GM12872 (cell line): ENCODE measurements at regions not wholly inside any gene's neighbourhood (a gene's known extent, or its start where the extent isn't known, plus 50 kb on each side); places are given as distances from the start of the nearest gene placed in this dataset.

ENCODE experiments used
- TF ChIP-seq, protein P1 (sequence below): IDR thresholded peaks from 3 replicates; pipeline ENCODE4 v1.5.1; 2011; ENCODE audit warnings: low read depth, mild to moderate bottlenecking, low read length, moderate library complexity; ENCODE audit not compliant: insufficient read depth

DNA sequence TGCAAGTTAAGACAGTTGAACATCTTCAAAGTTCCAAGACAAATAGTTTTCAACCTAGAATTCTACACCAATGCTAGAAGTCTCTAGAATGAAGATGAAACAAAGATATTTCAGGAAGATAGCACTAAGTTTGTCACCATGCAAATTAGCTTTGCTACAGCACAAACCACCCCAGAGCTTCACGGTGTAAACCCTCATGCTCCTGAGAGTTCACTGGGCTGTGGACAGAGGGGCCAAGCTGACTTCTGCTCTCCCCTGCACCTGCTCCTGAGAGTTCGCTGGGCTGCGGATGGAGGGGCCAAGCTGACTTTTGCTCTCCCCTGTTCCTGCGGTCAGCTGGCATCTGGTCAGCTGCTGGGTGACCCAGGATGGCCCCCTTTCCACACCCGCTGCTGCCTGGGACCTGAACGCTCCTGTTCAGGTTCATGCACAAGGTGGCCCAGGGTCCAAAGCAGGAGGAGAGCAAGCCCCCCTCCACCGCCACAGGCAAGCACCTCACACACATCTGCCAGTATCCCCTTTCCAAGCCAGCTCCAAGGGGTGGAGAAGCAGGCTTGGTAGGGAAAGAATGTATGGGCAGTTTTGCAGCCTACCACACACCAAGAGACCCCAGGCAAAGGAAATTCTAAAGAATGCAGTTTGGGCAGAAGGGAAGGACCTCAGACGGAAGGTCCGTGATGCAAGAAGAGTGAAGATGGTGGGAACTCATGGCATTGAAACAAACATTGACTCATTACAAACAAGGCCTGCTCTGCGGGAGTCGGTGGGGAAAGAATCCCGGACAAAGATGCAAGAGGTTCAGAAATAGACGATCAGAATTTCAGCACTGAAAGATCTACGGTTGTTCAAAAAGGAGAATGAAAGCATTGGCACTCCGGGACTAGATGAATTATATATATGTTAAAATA lies 137.8 kb upstream of the PPP2R2D start:
- TF ChIP-seq, protein P1, sequence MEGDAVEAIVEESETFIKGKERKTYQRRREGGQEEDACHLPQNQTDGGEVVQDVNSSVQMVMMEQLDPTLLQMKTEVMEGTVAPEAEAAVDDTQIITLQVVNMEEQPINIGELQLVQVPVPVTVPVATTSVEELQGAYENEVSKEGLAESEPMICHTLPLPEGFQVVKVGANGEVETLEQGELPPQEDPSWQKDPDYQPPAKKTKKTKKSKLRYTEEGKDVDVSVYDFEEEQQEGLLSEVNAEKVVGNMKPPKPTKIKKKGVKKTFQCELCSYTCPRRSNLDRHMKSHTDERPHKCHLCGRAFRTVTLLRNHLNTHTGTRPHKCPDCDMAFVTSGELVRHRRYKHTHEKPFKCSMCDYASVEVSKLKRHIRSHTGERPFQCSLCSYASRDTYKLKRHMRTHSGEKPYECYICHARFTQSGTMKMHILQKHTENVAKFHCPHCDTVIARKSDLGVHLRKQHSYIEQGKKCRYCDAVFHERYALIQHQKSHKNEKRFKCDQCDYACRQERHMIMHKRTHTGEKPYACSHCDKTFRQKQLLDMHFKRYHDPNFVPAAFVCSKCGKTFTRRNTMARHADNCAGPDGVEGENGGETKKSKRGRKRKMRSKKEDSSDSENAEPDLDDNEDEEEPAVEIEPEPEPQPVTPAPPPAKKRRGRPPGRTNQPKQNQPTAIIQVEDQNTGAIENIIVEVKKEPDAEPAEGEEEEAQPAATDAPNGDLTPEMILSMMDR: no peak

DNA sequence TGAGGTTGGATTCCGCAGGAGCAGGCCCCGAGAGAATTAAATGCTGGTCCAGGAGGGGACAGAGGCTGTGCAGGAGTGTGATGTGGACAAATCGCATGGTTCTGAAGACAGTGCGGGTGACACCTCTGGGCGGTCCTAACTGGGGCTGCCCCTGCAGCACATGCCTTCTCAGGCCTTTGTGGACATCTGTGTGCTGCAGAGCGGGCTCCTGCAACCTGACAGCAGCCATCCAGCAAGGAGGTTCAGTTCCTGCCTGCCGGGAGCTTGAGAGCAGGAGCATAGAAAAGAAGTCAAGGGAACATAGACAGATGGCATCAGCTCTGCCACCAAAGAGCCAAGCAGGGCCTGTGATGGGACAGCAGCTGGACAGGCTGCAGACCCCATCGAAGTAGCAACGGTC lies 135.9 kb upstream of the PPP2R2D start:
- TF ChIP-seq, protein P1: no peak

DNA sequence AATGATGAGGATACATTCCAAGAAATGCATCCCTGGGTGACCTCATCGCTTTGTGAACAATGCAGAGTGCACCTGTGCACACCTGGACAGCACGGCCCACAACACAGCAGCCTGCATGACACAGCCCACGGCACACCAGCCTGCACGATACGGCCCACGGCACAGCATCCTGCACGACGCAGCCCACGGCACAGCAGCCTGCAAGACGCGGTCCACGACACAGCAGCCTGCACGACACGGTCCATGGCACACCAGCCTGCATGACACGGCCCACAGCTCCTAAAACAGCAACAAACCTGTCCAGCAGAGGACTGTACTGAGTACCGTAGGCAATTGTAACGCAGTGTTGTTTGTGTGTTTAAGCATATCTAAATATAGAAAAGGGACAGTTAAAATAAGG lies 134.7 kb upstream of the PPP2R2D start:
- TF ChIP-seq, protein P1: no peak

DNA sequence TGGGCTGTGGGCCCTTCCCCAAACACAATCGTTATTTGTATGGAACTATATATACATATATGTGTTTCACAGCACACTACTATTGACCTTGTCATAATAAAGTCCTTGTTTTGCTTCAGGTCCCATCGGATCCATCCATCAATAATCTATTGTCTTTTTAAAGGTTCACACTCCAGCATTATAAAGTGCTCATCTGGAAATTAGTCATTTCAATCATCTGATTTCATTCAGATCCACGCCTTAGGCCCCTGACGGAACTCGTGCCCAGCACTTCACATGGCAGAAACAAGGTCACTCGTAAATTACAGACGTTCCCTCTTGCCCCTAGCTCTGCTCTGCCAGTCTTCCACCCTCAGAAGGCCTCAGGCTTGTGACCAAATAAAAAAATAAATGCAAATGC lies 133.1 kb upstream of the PPP2R2D start:
- TF ChIP-seq, protein P1: no peak

DNA sequence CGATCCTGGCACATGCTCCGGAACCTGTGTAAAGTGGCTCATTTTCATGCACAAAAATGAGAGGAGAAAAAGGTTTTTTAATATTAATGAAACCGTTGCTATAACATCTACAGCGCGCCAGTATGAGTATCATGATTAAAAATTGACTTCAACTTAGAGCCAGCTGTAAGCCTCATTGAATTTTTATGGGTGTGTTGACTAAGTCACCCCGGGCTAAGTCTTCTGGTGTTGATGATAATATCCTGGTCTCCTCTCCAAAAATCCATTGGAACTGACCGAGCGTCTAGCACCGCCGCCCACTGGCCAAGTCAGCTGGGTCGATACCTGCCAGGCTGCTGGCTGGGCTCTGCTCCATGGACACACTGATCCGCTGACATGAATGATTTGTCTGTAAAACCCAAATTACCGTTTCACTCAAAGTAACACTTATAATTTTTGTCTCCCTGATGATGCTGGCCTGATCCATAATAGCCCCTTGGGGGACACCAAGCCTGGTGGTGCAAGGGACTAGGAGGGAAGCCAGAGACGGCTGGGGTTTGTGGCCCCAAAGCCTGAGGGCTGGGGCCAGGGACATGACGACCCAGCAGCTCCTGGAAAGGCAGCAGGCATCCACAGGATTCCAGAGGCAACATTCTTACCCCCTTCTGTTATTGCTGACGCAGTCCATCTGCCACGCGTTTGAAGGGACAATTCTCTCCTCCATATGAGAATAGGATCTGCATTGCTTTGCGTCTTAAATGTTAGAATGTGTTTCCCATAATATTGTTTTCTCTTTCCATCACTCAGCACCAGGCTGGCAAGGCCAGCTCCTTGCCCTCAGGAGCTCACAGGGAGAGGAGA lies 131.0 kb upstream of the PPP2R2D start:
- TF ChIP-seq, protein P1: no peak

DNA sequence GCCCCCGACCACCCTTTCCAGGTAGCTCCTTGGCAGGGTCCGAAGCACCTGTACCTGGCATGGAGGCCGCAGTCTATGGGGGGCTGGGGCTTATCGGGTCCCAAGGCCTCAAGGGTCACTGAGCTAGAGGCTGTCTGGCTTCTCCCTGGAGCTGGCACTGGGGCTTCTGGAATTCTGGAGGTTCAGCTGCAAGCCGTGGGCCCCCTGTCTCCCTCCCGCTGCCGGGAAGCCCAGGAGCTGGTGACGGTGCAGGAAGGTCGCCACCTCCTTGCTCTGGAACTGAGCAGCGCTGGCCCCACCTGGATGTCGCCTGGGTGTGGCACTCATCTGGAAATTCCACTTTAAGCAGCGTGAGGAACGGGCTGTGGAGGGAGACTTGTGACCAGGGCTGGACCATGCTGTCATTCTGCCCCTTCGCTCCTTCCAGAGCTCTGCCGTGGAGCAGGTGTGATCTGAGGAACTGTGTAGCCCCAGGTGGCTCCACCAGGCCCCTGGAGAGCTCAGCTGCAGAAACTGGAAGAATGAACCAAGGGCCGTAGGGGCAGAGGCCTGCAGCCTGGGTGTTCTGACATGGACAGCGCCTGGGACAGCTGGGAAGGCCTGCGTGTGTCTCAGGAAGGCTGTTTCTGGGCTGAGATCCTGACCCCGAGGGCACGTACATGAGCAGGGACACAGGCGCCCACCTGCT lies 129.7 kb upstream of the PPP2R2D start:
- TF ChIP-seq, protein P1: no peak
